Loucy (cell line): ENCODE measurements at regions not wholly inside any gene's neighbourhood (a gene's known extent, or its start where the extent isn't known, plus 50 kb on each side); places are given as distances from the start of the nearest gene placed in this dataset.

Experiments
- CTCF ChIP-seq: fragments of 200-600 bp; sonication (generic); conservative IDR thresholded peaks from 2 replicates; pipeline ENCODE4 v1.5.1; 2014; ENCODE audit warnings: mild to moderate bottlenecking, antibody characterized with exemption, low read length
- EZH2phosphoT487 ChIP-seq: fragments of 200-600 bp; IDR thresholded peaks from 2 replicates; pipeline ENCODE4 v1.6.1; 2018; ENCODE audit warnings: antibody characterized with exemption, mild to moderate bottlenecking, moderate library complexity, borderline replicate concordance

- TF ChIP-seq CTCF = no peak
- no peak for TF ChIP-seq EZH2phosphoT487
Observed at GRCh38 chr14:105605464-105606304, 79.3 kb downstream of the TMEM121 start.
